ENCODE measurements at regions not wholly inside any gene's neighbourhood (a gene's known extent, or its start where the extent isn't known, plus 50 kb on each side); places are given as distances from the start of the nearest gene placed in this dataset.

DNA sequence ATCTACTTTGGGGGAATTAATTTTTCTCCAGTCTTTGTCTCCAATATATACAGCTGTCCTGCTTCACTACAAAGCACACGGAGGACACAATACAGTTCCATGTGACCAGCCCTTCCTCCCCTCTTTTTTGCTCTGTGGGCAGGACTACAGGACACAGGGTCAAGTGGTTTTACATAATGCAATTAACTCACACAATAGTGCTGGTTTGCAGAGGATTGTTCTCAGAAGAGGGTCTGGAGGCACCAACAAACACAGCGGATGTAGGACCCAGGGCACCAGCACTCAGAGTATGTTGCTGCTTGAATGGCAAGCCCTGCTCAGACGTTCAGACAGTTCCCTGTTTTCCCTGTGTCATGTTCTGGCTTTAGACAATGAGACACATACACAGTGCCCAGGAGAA is 52.0 kb upstream of the NPTX2 start:
- DNase-seq = no peak

DNA sequence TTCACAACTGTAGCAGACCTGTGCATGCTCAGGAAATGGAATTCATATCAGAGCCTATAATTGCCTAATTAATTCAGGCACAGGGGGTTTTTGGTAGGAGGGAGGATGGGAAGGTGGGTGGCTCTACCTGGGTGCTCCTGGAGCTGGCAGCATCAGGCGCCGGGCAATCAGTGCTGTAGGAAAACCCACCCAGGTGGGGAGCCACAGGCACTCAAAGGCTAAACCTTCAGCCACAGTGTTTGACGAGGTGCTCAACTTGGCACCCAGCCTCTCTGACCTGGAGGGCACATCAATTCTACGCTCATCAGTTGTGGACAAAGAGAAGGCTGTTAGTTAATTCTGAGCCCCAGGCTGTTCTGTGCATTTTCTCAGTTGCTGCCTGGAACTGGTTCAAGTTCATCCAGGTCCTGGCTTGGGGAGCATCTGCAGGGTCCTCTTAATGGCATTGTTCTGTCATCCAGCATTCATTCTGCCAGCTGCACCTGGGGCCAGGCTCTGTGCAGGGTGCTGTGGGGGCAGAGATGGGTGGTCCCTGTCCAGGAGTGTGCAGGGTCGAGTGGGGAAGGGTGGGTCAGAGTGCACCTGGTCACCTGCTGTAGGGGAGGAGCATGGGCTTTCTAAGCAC is 54.1 kb upstream of the NPTX2 start:
- DNase-seq = no peak

GRCh38 chr7:98562381-98562823 is 54.7 kb upstream of the NPTX2 start:
- DNase-seq = no peak

GRCh38 chr7:98559958-98560357 is 57.1 kb upstream of the NPTX2 start:
- DNase-seq = no peak

- no peak for DNase-seq
These were observed 57.9 kb upstream of the NPTX2 start for GRCh38 chr7:98559219-98559618.

DNA sequence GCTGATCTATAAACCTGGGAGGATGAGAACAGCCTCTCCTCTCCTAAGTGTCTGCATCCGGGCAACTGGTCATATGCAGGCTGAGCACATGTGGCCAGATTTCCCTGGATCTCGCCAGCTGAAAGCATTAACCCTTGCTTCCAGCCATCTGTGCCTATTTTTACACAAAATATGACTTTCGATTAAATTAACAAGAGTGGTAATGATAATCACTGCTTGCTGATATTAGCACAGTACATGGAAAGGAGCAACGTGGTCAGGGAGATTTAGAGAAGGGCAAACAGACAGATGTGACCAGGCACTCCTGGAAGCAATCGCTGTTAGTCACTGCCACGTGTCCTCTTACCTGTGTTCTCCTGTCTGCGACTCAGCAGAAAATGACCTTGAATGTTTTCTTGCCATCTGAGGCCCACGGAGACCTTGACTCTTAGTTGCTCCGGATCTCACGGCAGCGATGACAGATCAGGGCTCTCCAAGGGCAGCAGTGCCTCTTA is 59.5 kb upstream of the NPTX2 start:
- DNase-seq = no peak

DNA sequence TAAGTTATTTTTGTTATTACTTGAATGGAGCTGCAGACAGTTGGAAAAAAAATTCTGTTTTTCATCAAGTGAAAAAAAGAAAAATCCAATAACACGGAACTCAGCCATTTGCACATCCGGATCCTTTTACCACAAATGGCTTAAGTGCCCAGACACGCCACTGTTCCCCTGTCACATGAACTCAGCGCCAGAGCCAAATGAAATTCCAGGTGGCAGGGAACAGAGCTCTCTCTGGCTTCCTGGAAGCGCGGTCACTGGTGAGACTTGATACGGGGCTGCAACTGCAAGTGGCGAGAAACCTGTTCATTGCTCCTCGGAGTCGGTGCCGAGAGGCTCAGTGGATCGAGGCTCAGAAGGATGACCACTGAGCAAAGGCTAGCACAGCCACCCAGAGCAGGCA is 60.8 kb upstream of the NPTX2 start:
- DNase-seq = no peak

GRCh38 chr7:98555403-98555802 is 61.7 kb upstream of the NPTX2 start:
- DNase-seq = no peak

DNA sequence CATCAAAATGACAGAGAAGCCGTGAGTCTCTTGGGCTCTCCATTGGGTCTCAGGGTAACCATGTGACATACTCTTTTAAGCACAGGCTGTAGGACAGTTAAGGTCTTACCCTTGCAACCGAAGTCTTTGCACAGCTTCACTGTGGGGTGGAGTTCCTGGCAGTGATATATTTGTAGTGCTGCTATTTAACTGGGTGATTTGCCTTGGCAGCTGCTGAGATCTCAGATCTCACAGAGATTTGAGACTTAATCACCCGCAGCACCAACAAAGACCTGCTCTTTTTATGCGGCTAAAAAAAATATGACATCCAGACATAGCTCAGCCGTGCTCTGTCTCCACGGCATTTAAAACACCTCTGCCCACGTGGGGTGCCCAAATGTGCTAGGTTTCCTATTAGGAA is 63.4 kb upstream of the NPTX2 start:
- DNase-seq = no peak

DNA sequence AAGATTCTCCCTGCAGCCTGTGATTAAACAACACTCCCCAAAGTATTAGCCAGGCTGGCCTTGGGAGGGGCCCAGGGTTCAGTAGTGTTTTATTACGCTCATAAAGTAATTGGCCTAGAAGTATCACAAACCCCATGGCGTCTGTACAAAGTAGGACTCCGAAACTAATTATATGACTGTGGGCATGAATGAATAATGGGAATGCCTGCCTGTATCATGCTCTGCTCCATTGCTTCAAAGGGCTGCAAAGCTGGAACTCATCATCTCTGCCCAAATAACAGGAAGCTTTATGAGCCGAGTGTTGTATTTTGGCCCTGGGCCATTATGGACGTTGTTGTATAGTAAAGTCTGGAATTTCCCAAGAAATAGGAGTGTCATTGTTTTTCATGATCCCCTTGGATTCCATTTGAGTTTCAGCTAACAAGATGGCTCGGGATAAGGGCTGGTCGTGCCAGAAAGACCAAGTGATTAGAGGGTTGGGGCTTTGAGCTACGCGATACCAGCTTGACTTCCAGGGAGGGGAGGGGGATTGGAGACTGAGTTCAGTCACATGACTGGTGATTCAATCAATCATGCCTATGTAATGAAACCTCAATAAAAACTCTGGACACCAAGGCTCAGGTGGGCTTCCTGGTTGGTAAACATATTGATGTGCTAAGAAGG is 65.3 kb upstream of the NPTX2 start:
- DNase-seq = peak; percentile 38

DNA sequence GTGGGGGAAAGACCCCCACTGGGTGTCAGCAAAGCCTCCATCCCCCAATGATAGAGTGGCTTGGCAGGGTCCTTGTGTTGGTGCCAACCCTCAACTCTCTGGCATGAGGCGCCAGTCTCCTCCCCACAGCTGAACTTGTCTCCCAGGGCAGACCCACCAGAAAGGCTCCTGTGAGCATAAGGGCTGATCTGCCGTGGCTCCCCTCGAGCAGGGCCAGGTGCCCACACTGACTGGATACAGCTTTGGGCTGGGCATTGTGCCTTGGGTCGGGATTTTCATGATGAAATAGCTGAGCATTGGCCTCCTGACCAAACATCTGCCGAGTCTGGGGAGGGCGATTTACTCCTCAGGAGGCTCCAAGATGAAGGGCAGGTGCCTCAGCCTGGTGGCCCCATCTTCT is 68.1 kb upstream of the NPTX2 start:
- no peak for DNase-seq

- DNase-seq = no peak
These were observed 68.7 kb upstream of the NPTX2 start for GRCh38 chr7:98548370-98548769.

- no peak for DNase-seq
These were observed 76.0 kb upstream of the NPTX2 start for GRCh38 chr7:98541101-98541500.

GRCh38 chr7:98539865-98540264 is 77.2 kb upstream of the NPTX2 start:
- DNase-seq = no peak

DNA sequence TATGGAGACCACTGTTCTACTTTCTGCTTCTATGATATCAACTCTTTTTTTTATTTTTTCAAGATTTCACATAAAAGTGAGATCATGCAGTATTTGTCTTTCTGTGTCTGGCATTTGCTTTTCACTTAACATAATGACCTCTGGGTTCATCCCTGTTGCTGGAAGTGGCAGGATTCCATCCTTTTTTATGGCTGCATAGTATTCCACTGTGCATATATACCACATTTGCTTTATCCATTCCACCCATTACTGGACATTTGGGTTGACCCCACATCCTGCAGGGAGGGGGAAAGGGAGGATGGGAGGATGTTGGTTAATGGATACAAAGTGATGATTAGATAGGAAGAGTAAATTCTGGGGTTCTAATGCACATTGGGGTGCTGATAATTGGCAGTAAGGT is 80.3 kb upstream of the NPTX2 start:
- no peak for DNase-seq

- no peak for DNase-seq
These were observed 82.6 kb upstream of the NPTX2 start for GRCh38 chr7:98534493-98534892.

GRCh38 chr7:98531717-98532116 is 85.4 kb upstream of the NPTX2 start:
- no peak for DNase-seq

DNA sequence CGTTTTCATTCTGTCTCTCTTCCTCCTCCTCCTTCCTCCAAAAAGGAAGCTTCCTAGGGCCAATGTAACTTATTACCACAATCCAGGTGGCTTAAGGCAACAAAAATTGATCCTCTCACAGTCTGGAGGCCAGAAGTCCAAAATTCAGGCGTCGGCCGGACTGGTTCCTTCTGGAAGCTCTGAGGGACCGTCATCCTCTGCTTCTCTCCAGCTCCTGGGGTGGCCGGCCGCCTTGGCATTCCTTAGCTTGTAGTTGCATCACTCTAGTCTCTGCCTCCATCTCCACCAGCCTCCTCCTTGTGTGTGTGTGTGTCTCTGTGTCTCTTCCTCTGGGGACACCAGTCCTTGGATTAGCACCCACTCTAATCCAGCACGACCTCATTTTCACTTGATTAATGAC is 89.0 kb upstream of the NPTX2 start:
- no peak for DNase-seq

DNA sequence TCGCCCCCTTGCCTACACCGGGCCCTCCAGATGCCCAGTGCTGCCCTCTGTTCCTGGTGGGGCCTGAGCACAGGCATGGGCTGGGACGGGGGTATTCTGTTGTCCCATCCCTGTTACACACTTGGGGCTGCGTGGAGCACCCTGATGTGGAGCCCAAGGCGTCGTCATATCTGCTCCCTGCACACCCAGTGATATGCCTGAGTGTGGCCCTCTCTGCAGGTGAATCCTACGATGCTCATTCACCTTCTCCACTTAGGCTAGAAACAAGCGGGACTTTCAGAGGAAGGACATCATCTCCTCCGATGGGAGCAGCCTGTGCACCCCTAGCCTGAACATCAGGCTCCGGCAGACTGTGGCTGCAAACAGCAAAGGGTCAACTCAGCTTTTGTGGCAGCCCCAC is 91.0 kb upstream of the NPTX2 start:
- no peak for DNase-seq

DNA sequence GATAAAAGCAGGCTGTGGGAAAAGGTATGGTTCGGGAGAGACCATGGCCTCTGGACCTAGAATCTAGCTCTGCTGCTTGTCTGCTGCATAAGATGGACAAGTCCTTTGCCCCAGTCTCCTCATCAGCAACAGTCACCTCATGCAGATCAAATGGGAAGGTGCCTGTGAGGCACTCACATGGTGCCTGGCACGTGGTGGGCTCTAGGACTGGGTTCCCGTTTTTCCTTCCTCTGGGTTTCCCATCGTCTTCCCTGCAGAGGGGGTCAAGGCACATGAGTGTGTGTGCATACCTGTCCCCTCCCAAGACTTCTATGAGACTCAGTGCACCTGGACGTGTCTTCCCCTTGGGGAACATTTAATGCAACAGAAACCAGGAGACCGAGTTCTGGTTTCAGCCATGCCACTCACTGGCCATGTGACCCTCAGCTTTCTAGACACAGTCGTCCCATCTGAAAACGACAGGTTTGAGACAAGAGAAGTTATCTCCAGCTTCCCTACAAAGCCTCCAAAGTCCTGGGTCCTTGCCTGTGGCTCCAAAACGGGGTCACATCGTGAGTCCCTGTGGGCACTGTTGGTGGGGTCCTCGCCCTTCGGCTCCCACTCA is 95.9 kb upstream of the NPTX2 start:
- no peak for DNase-seq

GRCh38 chr7:98520356-98520951 is 96.6 kb upstream of the NPTX2 start:
- DNase-seq = no peak

DNA sequence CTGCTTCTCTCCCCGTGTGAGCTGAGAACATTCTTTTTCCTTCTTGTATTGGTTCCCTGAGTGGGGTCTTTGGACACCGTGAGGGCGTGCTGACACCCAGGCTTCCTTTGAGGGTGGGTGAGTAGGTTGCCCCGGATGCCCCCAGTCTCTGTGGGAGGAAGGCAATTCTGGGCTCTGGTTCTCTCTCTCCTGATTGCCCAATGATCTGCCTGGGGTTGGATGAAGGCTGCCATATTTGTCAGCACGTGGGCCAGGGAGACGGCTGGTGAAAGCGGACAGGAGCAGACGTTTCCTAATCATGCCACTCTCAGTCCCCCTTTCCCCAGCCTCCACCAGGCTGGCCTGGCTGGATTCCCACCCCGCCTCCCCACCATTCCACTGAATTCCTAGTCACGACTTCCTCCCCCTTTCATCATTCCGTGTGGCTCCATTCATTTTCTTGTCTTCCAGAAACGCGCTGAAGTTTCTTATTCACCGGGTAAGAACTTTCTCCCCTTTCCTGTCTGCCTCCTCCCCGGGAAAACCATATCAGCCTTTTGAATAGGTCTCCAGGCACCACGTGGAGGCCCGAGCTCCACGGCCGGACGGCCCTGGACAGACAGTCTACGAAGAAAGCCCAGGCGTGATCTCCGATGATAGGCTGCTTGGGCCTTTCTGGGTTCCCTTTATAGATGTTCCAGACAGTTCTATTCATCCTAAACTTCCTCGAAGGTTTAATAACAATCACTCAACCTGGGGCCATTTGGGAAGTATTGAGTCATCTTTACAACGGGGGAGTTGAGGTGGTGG is 98.7 kb upstream of the NPTX2 start:
- DNase-seq = no peak

DNA sequence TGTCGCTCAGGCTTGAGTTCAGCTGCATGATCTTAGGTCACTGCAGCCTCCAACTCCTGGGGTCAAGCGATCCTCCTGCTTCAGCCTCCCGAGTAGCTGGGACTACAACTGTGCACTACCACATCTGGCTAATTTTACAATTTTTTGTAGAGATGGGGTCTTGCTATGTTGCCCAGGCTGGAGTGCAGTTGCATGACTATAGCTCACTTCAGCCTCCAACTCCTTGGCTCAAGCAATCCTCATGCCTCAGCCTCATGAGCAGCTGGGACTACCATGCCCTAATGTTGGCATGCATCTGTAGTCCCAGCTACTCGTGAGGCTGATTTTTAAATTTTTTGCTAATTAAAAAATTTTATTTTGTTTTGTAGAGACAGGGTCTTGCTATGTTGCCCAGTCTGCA is 101.9 kb upstream of the NPTX2 start:
- no peak for DNase-seq

Data from left kidney (tissue), 1 donor.